ENCODE measurements at regions not wholly inside any gene's neighbourhood (a gene's known extent, or its start where the extent isn't known, plus 50 kb on each side); places are given as distances from the start of the nearest gene placed in this dataset.
A peak's percentile ranks its signal among the peaks of the same experiment; 100 is the strongest.

- no peak for DNase-seq (ENCODE audit: low spot score)
Observed at GRCh38 chr5:173763410-173763809, 124.7 kb upstream of the CPEB4 start.

DNA sequence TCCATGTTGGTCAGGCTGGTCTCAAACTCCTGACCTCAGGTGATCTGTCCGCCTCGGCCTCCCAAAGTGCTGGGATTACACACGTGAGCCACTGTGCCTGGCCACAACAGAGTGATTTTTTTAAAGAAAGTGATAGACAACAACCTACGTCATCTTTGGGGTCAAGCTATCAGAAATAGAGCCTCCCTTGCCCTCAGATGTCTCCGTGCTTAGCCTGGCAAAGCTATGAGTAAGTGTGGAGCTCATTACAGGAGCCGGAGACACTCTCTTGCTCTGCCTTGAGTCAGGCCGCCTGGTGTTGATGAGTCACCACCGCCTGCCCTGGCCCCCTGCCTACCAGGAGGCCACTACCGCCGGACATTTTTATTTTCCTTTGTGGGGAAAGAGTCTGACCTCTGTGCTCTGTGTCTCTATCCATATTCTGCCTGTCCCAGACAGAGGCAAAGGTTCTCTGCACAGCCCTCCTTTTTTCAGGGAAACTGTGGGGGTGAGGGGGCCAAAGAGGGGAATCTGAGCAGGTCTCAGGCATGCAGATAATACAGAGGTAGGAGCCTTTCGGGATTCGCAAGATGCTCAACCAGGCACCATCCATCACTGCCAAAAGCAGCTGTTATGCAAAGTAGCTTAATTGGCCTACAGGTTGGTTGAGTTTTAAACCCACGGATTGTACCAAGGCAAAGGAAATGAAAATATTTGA is 123.7 kb upstream of the CPEB4 start:
- DNase-seq (ENCODE audit: low spot score): no peak

GRCh38 chr5:173765029-173765644 is 123.0 kb upstream of the CPEB4 start:
- DNase-seq (ENCODE audit: low spot score): no peak

GRCh38 chr5:173765661-173766060 is 122.5 kb upstream of the CPEB4 start:
- no peak for DNase-seq (ENCODE audit: low spot score)

DNA sequence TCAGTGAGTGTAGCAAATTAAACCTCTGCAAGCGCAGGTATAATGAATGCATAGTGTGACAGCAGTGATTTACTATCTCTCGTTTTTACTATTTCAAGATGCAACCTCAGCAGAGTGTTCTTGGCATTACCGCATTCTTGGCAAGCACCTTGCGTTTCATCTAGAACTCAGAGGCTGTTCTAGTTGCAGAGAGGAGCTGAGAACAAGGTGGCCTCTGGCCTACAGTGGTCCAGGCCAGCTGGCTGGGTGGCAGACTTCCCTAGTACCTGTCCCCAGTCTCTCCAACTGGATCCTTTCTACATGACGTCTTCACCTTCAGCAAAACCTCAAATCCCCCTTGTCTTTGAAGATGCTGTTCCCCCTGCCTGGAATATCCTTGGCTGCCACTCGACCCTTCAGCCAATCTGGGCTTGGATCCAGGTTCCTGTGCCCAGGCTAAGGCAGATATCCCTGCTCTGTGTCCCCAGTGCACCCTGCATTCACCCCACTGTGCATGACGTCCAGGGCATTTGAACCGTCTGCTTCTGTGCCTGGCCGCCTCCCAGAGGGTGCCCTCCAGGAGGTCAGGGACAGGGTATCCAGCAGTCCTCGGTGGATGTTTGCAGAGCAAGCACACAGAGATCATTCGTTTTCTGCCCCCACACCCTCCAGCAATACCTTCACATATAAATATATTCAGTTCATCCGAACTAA is 120.4 kb upstream of the CPEB4 start:
- DNase-seq (ENCODE audit: low spot score): no peak

DNA sequence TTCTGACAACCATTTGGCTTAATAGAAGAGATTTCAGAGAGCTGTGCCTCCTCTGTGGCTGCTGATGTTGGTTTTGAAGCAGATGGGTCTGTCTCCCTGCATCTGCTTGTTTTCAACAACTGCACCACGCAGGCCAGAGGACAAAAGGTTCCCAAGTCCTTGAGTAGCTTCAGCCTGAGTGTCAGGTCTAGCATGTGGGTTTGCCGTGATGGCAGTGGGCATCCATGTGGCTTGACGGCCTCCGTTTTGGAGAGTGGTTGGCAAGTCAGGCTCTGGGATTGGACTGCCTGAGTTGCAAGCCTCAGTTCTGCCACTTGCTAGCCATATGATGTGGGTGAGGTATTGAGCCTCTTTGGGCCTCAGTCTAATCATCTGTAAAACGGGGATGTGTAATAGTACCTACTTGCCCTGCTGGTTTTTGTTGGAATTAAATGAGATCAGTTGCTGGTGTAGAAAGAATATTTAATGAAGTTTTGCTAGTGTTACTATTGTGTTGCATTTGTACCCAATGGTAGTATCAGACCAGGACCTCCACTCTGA is 119.8 kb upstream of the CPEB4 start:
- no peak for DNase-seq (ENCODE audit: low spot score)

GRCh38 chr5:173768891-173769290 is 119.3 kb upstream of the CPEB4 start:
- DNase-seq (ENCODE audit: low spot score): no peak

GRCh38 chr5:173770637-173771036 is 117.5 kb upstream of the CPEB4 start:
- DNase-seq (ENCODE audit: low spot score): no peak

DNA sequence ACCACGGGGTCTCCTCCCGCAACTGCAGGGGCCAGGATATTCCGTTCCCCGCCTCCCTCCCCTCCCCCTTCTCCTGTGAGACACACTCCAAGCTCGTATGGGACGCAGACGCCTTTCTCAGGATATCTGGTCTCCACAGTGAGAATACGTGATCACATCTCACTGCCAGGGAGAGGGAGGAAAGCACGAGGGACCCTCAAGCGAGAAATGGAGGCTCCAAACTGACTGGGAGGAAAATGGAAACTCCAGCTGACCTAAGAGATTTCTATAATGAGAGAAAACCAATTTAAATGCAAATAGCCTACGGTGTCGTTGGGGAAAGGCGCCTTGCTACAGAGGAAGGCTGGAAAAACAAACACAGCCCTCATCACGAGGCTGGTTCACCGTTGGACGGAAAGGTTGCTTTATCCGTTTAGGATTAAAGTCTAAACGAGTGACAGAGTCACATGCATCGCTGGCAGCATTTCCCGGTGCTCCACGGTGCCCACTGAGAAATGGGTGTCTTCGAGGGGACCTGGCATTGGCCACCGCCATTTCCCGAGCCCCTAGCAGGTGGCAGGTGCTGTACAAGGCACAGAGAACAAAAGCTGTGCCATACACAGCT is 116.9 kb upstream of the CPEB4 start:
- no peak for DNase-seq (ENCODE audit: low spot score)

DNA sequence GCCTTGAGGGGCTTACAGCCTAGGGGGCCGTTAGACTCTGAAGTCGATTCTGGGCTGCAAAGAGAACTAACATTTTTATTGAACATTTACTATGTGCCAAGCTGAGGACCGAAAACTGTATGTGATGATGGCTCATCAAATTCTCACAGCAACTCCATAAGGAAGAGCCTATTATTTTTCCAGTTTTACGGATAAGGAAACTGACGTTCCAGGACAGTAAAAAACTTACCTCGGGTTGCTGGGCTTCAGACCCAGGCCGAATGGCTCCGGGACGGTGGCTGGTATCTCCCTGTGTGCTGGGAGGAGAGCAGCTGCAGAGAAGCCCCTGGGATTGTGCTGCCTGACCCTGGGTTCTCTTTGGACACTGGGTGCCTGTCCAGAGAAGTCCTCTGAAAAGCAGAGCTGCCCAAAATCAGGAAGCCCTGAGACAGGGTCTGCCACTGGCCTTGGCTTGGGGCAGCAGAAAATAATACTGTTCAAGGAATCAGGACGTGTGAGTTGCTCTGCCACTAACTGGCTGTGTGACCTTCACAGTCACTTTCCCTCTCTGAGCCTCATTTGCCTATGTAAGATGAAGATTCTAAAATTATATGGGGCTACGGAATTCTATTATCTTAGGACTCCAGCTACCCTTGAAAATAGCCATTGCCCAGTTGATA is 116.3 kb upstream of the CPEB4 start:
- DNase-seq (ENCODE audit: low spot score): no peak

GRCh38 chr5:173772384-173773059 is 115.6 kb upstream of the CPEB4 start:
- no peak for DNase-seq (ENCODE audit: low spot score)

- DNase-seq (ENCODE audit: low spot score): no peak
Observed at GRCh38 chr5:173774271-173774761, 113.8 kb upstream of the CPEB4 start.

DNA sequence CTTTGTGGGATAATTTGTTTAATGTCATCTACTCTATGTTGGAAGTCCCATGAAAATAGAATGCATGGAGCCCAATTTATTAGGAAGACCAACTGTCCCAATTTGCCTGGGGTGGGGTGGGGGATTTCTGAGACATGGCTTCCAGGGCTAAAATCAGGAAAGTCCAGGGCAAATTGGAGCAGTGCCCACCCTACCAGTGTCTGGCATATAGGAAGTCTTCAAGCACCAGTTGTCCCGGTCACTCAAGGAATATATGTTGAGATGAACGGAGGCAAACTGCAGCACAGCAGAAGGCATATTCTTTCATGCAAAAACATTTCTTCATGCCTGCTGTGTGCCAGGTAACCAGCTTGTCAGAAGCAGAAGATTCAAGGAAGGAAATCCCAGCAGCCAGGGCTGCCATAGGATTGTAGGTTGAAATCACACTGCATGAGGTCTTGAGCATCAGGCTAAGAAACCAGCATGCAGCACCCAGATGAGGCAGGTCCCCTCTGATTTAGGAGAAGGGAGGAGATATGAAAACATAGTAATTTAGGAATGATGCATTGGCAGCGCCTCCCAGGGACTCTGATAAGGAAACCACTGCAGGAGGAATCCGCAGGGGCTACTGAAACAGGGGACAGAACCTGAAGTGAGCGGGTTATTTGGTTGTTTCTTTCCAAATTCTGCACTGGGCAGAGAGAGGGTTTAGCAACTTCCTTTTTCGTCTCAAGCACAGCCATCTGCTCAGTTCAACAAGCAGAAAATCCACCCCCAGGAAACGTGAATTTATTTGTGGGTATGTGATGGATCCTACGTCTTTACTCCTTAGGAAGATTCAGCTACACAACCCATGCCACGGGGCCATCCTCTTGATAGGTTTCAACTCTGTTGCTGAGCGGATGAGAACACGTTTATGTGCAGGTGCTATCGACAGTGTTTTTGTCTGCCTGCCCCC is 112.6 kb upstream of the CPEB4 start:
- DNase-seq (ENCODE audit: low spot score): peak; percentile 43

DNA sequence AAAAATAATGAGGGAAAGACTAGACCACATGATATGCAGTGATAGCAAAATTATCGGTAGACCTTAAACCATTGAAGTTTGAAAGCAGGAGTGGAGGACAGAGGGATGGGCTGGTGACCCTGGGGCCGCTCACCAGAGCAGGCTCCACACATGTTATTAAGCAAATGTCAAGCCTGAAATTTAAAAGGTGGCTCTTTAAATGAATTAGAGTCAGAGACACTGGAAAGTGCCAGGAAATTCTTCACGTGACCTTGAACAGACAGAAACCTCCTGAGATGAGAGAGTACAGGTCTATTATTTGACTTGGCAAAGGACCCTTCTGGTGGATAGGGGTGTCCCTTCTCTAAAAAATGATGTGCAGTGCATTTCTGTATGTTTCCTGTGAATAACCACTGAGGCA is 111.0 kb upstream of the CPEB4 start:
- no peak for DNase-seq (ENCODE audit: low spot score)

- DNase-seq (ENCODE audit: low spot score): no peak
Observed at GRCh38 chr5:173777674-173778073, 110.5 kb upstream of the CPEB4 start.

DNA sequence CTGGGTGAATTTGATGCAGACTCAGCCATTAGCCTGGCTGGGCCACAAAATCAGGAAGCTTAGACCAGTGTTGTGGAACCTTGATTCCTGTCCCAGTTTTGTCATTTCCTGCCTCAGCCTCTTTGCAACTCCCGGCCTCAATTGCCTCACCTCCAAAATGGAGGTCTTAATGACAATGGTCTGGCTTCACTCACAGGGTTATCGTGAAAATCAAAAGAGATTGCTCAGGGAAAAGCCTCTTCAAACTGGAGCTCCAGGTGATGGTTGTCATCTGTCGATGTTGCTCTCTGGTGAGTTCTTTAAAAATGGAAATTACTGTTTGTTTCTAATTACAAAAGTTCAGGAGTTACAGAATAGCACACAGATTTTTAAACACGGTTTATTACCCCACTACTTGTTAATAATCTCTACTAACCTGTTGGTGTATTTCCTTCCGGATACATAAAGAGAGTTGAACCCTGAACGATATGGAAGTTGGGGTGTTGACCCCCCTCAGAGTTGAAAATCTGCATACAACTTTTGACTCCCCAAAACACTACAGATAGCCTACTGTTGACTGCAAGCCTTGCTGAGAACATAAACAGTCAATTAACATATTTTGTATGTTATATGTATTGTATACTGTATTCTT is 109.9 kb upstream of the CPEB4 start:
- DNase-seq (ENCODE audit: low spot score): no peak

DNA sequence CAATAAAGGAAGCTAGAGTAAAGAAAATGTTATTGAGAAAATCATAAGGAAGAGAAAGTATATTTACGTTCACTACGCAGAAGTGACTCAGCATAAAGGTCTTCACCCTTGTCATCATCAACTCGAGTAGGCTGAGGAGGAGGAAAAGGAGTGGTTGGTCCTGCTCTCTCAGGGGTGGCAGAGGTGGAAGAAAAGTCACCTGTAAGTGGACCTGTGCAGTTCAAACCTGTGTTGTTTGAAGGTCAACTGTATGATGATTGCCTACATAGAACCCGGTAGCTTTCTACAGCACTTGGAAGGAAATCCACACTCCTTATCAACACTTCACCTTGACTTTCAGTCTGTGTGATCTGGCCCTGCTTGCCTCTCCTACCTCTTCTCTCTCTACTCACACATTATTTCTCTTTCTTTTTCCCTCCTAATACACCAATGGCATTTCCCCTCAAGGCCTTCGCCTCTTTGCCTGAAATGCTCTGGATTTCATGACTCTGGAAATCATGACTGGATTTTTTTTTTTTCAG is 109.3 kb upstream of the CPEB4 start:
- DNase-seq (ENCODE audit: low spot score): no peak

DNA sequence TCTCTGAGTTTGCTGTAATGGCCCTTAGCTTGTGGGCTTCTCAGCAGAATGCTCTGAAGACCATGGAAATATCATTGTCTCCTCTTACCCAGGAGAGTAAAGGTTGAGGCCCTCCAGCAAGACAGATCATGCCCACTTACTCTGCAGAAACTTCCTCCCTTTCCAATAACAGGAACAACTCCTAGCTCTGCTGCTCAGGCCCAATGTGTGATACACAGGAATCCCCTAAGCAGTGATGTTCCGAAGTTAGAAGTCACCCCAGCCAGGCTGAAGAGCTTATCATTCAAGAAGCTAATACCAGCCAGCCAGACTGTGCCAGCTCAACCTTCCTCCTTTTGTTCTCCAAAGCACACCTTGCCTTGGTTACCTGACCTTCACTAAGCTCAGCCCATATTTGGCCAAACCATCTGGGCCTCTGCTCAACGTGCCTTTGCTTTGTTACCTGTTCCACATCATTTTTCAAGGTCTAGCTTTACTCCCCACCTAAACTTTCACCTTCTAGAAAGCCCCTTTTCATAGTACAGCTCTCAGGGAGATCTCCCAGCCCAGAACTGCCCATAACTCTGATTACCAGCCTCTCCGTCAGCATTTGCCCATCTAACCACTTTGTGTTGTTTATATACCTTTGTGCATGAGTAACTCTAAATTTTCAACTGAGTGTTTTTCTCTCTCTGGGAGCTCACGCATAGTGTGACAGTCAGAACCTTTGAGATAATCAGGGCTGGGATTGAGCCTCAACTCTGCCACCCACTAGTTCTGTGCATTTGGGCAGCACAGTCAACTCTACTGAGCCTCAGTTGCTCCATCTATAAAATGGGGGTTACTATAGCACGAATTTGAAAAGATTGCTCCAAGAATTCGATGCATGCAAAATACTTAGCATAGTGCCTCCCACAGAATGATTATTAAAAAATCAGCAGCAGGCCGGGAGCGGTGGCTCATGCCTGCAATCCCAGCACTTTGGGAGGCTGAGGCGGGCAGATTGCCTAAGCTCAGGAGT is 107.6 kb upstream of the CPEB4 start:
- no peak for DNase-seq (ENCODE audit: low spot score)

Data from NAMALWA (cell line).